Esophagus muscularis mucosa (tissue), 4 donors: ENCODE measurements at regions not wholly inside any gene's neighbourhood (a gene's known extent, or its start where the extent isn't known, plus 50 kb on each side); places are given as distances from the start of the nearest gene placed in this dataset.
"Not testable (repeated sequence)": the region's sequence is repeated elsewhere in the genome, so short reads cannot be mapped to it uniquely, and the experiment has no call there.

Experiments used
- DNase-seq: peaks from one replicate; pipeline ENCODE4 v3.0.0-alpha.2; 2017; ENCODE audit errors: extremely low spot score
- H3K27ac ChIP-seq, 4 donors: fragments of 200-600 bp; sonication (generic); replicated peaks in 1 of 4; 1 replicate in 3 of 4; 2 replicates in 1 of 4; pipeline ENCODE4 v1.5.1; 2016 to 2019; ENCODE audit warnings: mild to moderate bottlenecking in 1 of 4
- H3K27me3 ChIP-seq, 4 donors: fragments of 200-600 bp; sonication (generic); one replicate each; pipeline versions ENCODE4 v1.5.1 to v1.6.0; 2016 to 2019
- H3K36me3 ChIP-seq, 4 donors: fragments of 200-600 bp; sonication (generic); one replicate each; pipeline ENCODE4 v1.5.1; 2016 to 2019
- H3K4me1 ChIP-seq, 4 donors: fragments of 200-600 bp; sonication (generic); one replicate each; pipeline ENCODE4 v1.5.1; 2016 to 2019
- H3K4me3 ChIP-seq, 4 donors: fragments of 200-600 bp; sonication (generic); 1 replicate in 2 of 4; 2 replicates in 2 of 4; pipeline ENCODE4 v1.5.1; 2016 to 2019; ENCODE audit warnings: mild to moderate bottlenecking in 4 of 4, moderate library complexity in 1 of 4
- H3K9me3 ChIP-seq, 4 donors: fragments of 200-600 bp; sonication (generic); 1 replicate in 3 of 4; 2 replicates in 1 of 4; pipeline ENCODE4 v1.5.1; 2016 to 2019
- EP300 ChIP-seq: sonication (generic); formaldehyde crosslinking; IDR thresholded peaks from one replicate; pipeline ENCODE4 v1.6.1; 2017; ENCODE audit warnings: antibody characterized with exemption
- POLR2A ChIP-seq: fragments of 450-650 bp; IDR thresholded peaks from one replicate; pipeline ENCODE4 v1.6.1; 2017; ENCODE audit warnings: antibody characterized with exemption, moderate library complexity, mild to moderate bottlenecking, low read depth
- POLR2AphosphoS5 ChIP-seq, 2 donors: sonication (generic); formaldehyde crosslinking; IDR thresholded peaks; one replicate each; pipeline ENCODE4 v1.6.1; 2017; ENCODE audit warnings: antibody characterized with exemption in 2 of 2
- WGBS: methylation state at CpG from one replicate; pipeline ENCODE4 v1.1.5; 2018; 5-methylcytosine and 5-hydroxymethylcytosine counted together
- intact Hi-C: fragments of 100-400 bp; cut with DNase I; formaldehyde crosslinking; loops from one replicate; pipeline ENCODE4 v1.15.1; 2023
- TF ChIP-seq, protein P1 (sequence below), 3 experiments: fragments of 200-600 bp in 2 of 3; fragments of 450-650 bp in 1 of 3; sonication (generic) in 2 of 3; IDR thresholded peaks; one replicate each; pipeline ENCODE4 v1.5.1; 2017 to 2019; ENCODE audit warnings: antibody characterized with exemption in 3 of 3, mild to moderate bottlenecking in 2 of 3, moderate library complexity in 1 of 3

DNA sequence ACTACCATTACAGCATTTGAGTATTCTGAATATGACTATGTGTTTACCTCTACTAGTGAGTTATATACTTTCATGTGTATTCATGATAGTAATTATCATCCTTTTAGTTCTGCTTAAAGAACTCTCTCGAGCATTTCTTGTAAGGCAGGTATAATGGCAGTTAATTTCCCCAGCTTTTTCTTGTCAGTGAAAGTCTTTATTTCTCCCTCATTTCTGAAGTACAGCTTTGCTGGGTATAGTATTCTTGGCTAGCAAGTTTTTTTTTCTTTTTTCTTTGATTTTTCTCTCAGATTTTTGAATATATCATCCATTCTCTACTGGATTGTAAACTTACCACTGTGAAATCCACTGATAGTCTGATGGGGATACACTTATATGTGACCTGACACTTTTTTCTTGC, 165.9 kb upstream of the ARHGAP5 start:
- Histone ChIP-seq H3K27me3 (no peaks in the 10 kb centered on the region), H3K9me3 (peaks cover 0 to 23% (median 15%) of the 10 kb centered on the region in 4 donors), H3K36me3 (no peaks in the 10 kb centered on the region), H3K4me3 (no peak overlapping the region), H3K4me1 (no peaks in the 10 kb centered on the region), H3K27ac (no peak overlapping the region)
- no peak for DNase-seq
- intact Hi-C loops: no loop called here
- TF ChIP-seq EP300 (no peak), POLR2AphosphoS5 (IDR thresholded peaks at IDR 0.05) (no peak), POLR2A (no peak)
- TF ChIP-seq, protein P1, sequence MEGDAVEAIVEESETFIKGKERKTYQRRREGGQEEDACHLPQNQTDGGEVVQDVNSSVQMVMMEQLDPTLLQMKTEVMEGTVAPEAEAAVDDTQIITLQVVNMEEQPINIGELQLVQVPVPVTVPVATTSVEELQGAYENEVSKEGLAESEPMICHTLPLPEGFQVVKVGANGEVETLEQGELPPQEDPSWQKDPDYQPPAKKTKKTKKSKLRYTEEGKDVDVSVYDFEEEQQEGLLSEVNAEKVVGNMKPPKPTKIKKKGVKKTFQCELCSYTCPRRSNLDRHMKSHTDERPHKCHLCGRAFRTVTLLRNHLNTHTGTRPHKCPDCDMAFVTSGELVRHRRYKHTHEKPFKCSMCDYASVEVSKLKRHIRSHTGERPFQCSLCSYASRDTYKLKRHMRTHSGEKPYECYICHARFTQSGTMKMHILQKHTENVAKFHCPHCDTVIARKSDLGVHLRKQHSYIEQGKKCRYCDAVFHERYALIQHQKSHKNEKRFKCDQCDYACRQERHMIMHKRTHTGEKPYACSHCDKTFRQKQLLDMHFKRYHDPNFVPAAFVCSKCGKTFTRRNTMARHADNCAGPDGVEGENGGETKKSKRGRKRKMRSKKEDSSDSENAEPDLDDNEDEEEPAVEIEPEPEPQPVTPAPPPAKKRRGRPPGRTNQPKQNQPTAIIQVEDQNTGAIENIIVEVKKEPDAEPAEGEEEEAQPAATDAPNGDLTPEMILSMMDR (IDR thresholded peaks at IDR 0.05): no peak
- WGBS: 100% methylated on average over 1 of the region's 1 CpG

DNA sequence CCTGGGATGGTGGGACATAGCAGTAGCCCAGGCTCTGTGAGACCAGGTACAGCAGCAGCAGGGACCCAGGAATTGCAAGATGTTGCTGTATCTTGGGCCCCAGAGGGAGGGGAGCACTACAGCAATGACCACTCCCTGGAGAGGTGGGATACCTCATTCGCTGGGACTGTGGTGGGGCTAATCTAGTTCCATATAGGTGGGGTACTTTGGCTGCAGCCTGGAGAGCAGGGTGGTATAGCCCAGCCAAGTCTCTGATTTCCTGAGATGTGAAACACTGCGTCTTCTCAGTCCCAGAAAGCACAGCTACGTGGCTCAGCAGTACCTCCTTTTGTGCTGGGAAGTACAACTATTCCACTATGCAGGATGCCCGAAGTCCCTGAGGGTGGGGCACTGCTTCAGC, 163.7 kb upstream of the ARHGAP5 start:
- no peak for DNase-seq
- no CpG with 5 or more reads among the region's 4 CpGs for WGBS
- H3K27ac ChIP-seq: no peak overlapping the region
- intact Hi-C loops: no loop called here
- H3K4me1 ChIP-seq: no peaks in the 10 kb centered on the region
- peaks cover 0 to 23% (median 15%) of the 10 kb centered on the region in 4 donors for H3K9me3 ChIP-seq
- H3K36me3 ChIP-seq: no peaks in the 10 kb centered on the region
- no peak overlapping the region for H3K4me3 ChIP-seq
- no peak for TF ChIP-seq POLR2AphosphoS5 (IDR thresholded peaks at IDR 0.05)
- TF ChIP-seq POLR2A: no peak
- TF ChIP-seq, protein P1 (IDR thresholded peaks at IDR 0.05): no peak
- TF ChIP-seq EP300: no peak
- H3K27me3 ChIP-seq: no peaks in the 10 kb centered on the region

DNA sequence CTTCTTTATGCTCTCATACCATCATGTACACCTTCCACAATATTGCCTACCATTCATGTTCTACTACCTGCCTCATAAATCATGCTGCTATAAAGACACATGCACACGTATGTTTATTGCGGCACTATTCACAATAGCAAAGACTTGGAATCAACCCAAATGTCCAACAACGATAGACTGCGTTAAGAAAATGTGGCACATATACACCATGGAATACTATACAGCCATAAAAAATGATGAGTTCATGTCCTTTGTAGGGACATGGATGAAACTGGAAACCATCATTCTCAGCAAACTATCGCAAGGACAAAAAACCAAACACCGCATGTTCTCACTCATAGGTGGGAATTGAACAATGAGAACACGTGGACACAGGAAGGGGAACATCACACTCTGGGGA, 158.8 kb upstream of the ARHGAP5 start:
- DNase-seq, H3K27me3 ChIP-seq, H3K27ac ChIP-seq, intact Hi-C loops, H3K4me3 ChIP-seq, H3K9me3 ChIP-seq, H3K36me3 ChIP-seq, H3K4me1 ChIP-seq: not testable (repeated sequence)
- 86% methylated on average over 6 of the region's 7 CpGs for WGBS

DNA sequence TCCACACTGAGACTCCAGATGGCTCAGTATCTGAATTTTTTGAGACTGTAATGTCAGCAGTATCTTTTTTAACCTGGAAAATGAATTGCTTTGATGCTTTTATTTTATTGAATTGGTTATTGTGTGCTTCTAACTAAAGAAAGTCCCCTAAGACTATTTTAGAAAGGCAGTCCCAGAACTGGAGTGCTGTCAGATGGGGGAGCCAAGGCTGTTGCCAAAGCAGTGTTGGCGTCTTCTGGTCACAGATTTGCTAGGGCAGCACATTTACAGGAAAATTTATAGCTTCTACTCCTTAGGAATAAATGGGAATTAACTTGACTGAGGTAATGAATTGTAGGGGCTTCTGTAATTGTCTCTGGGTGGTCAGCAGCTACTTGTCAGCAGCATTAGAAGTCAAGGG, 157.1 kb upstream of the ARHGAP5 start:
- Histone ChIP-seq H3K4me3 (no peak overlapping the region), H3K27ac (no peak overlapping the region), H3K9me3 (no peaks in the 10 kb centered on the region), H3K4me1 (no peaks in the 10 kb centered on the region), H3K36me3 (no peaks in the 10 kb centered on the region), H3K27me3 (no peaks in the 10 kb centered on the region)
- TF ChIP-seq EP300 (no peak), POLR2A (no peak), POLR2AphosphoS5 (IDR thresholded peaks at IDR 0.05) (no peak)
- TF ChIP-seq, protein P1 (IDR thresholded peaks at IDR 0.05): no peak
- no peak for DNase-seq
- intact Hi-C loops: loop anchor here (5.0 kb wide), 1 partner anchor 332 kb away; no protein-coding TSS in a partner anchor
- 69% methylated on average over 1 of the region's 1 CpG for WGBS

DNA sequence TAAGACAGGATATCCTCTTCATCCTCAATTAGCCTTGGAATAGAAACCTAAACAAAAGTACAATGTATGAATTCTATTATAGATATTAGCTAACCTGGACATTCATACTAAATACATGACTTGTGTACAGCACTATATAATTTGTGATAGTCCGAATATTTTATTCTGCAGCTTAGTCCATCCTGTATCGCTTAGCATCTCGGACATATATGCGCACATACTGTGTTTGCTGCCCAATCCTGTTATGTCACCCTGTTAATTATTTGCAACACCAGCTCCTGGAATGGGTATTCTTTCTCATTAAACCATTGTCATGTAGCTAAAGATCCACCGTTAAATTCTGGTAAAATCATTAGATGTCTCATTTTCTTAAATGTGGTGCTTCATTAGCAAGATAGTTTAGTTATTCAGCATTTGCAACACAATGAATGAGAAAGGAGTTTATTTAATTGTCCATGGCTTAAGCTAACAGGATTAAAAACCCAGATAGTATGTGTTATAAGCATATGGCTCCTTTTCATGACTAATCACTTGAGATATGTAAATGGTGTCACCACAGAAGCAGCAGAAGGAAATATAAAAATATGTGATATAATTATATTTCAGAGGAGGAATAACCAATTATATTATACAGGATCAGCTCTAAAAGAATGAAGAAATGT, 156.0 kb upstream of the ARHGAP5 start:
- H3K9me3 ChIP-seq: no peaks in the 10 kb centered on the region
- TF ChIP-seq EP300 (no peak), POLR2AphosphoS5 (IDR thresholded peaks at IDR 0.05) (no peak), POLR2A (no peak)
- TF ChIP-seq, protein P1 (IDR thresholded peaks at IDR 0.05): no peak
- H3K27ac ChIP-seq: no peak overlapping the region
- no peaks in the 10 kb centered on the region for H3K36me3 ChIP-seq
- intact Hi-C loops: loop anchor here (5.0 kb wide), 1 partner anchor 331 kb away; no protein-coding TSS in a partner anchor
- WGBS: 93% methylated on average over 5 of the region's 5 CpGs
- DNase-seq: no peak
- no peaks in the 10 kb centered on the region for H3K27me3 ChIP-seq
- no peak overlapping the region for H3K4me3 ChIP-seq
- H3K4me1 ChIP-seq: peaks cover 0 to under 1% (median under 1%) of the 10 kb centered on the region in 4 donors
